Heart right ventricle (tissue), 16 donors: ENCODE measurements at regions not wholly inside any gene's neighbourhood (a gene's known extent, or its start where the extent isn't known, plus 50 kb on each side); places are given as distances from the start of the nearest gene placed in this dataset.
"Not testable (repeated sequence)": the region's sequence is repeated elsewhere in the genome, so short reads cannot be mapped to it uniquely, and the experiment has no call there.

ENCODE experiments used
- ATAC-seq, 8 donors: fragments of 200-7000 bp; cut with Tn5 transposase; one replicate each; pipeline ENCODE4 v1.9.1; 2020; ENCODE audit warnings: mild to moderate bottlenecking in 8 of 8, moderate library complexity in 8 of 8, moderate number of reproducible peaks in 1 of 8
- DNase-seq, 2 donors: peaks; one replicate each; pipeline ENCODE4 v3.0.0-alpha.2; 2020
- H3K27ac ChIP-seq, 10 donors: fragments of 200-600 bp; sonication (generic) in 2 of 10; one replicate each; pipeline versions ENCODE4 v1.5.0 to v1.8.0; 2020 to 2022; ENCODE audit warnings: mild to moderate bottlenecking in 3 of 10
- H3K27me3 ChIP-seq, 7 donors: fragments of 200-600 bp; one replicate each; pipeline ENCODE4 v1.8.0; 2021 to 2022; ENCODE audit warnings: mild to moderate bottlenecking in 2 of 7
- H3K36me3 ChIP-seq, 9 donors: fragments of 200-600 bp; sonication (generic) in 1 of 9; one replicate each; pipeline versions ENCODE4 v1.5.0 to v1.8.0; 2020 to 2022; ENCODE audit warnings: mild to moderate bottlenecking in 2 of 9
- H3K4me1 ChIP-seq, 9 donors: fragments of 200-600 bp; sonication (generic) in 1 of 9; one replicate each; pipeline versions ENCODE4 v1.5.0 to v1.8.0; 2020 to 2022; ENCODE audit warnings: mild to moderate bottlenecking in 4 of 9
- H3K4me3 ChIP-seq, 10 donors: fragments of 200-600 bp; sonication (generic) in 2 of 10; one replicate each; pipeline versions ENCODE4 v1.5.0 to v1.8.0; 2020 to 2022; ENCODE audit warnings: mild to moderate bottlenecking in 7 of 10, moderate library complexity in 2 of 10
- H3K9me3 ChIP-seq, 11 donors: fragments of 200-600 bp in 10 of 11; sonication (generic) in 2 of 11; one replicate each; pipeline versions ENCODE4 v1.5.0 to v1.8.0; 2013 to 2022; ENCODE audit warnings: mild to moderate bottlenecking in 2 of 11, control low read depth in 1 of 11, moderate library complexity in 1 of 11
- CTCF ChIP-seq, 9 donors: fragments of 200-600 bp; sonication (generic) in 2 of 9; IDR thresholded peaks; one replicate each; pipeline versions ENCODE4 v1.5.0 to v1.8.0; 2021 to 2022; ENCODE audit warnings: antibody characterized with exemption in 9 of 9, mild to moderate bottlenecking in 5 of 9, moderate library complexity in 1 of 9
- WGBS, 2 donors: extraction: QIAGEN DNeasy Blood & Tissue Kit; methylation state at CpG; one replicate each; pipeline ENCODE4 v1.1.7; 2013; ENCODE audit warnings: inconsistent platforms in 1 of 2; 5-methylcytosine and 5-hydroxymethylcytosine counted together
- intact Hi-C, 10 donors: fragments of 100-400 bp; cut with DNase I; formaldehyde crosslinking; loops; one replicate each; pipeline versions ENCODE4 v1.11.1 to v1.14.2; 2022
- donor health status: Arrhythmogenic right ventricular cardiomyopathy.
- donor health status: ischemic (EF 13 %, LVEDD 7.1; RV severe dilation, severe dysfunction).
- donor health status: healthy with polysubstance abuse.
- donor health status: DM: no; HTN: yes; CAD: no.
- donor health status: DM: no; HTN: no; CAD: no.
- donor health status: ischemic (EF 25% LVEDD 6.9; RV normal size, moderate dysfunction).
- donor health status: ischemic (EF 25% LVEDD 5.7; RV mildly dilated, moderate dysfunction).
- donor health status: healthy.
- donor health status: DM: yes; HTN: yes; CAD: no.
- donor health status: Ischemic cardiomyopathy.
- donor health status: ischemic (EF 35%, LVEDD 5.7; RV mildly dilated, moderate dysfunction).
- donor health status: nonischemic (EF 11% LVEDD 7.7; RV severe dilation, severe dysfunction).
- donor health status: DM: yes; HTN: yes; CAD: no.
- donor health status: PGD.
- donor health status: ischemic (EF 29% LVEDD 5.4; RV normal size, mild dysfunction).
- donor health status: nonischemic (EF 23%, LVEDD 6.1; RV moderate dilation, normal function).

GRCh38 chr10:81200801-81201200, 663.1 kb downstream of the SH2D4B start:
- TF ChIP-seq CTCF (IDR thresholded peaks at IDR 0.05) = no peak
- Histone ChIP-seq H3K9me3 (no peaks in the 10 kb centered on the region), H3K4me3 (no peak overlapping the region), H3K36me3 (no peaks in the 10 kb centered on the region), H3K27ac (no peak overlapping the region), H3K4me1 (no peaks in the 10 kb centered on the region), H3K27me3 (no peaks in the 10 kb centered on the region)
- DNase-seq (no peak), ATAC-seq (no peak)
- 80 to 86% methylated on average over 2 of the region's 2 CpGs for WGBS, 2 donors
- intact Hi-C loops = no loop called here

- H3K4me3 ChIP-seq, H3K9me3 ChIP-seq, intact Hi-C loops, H3K4me1 ChIP-seq, H3K27me3 ChIP-seq, ATAC-seq, H3K27ac ChIP-seq, H3K36me3 ChIP-seq, DNase-seq: not testable (repeated sequence)
- WGBS, 2 donors = 81 to 83% methylated on average over 5 of the region's 5 CpGs
Observed at GRCh38 chr10:81207359-81207758, 667.6 kb upstream of the NRG3 start.

- Histone ChIP-seq H3K9me3 (no peaks in the 10 kb centered on the region), H3K27me3 (no peaks in the 10 kb centered on the region), H3K4me1 (no peaks in the 10 kb centered on the region), H3K27ac (no peak overlapping the region), H3K4me3 (no peak overlapping the region), H3K36me3 (no peaks in the 10 kb centered on the region)
- intact Hi-C loops = no loop called here
- ATAC-seq = no peak
- 23 to 30% methylated on average over 1 of the region's 1 CpG for WGBS, 2 donors
- no peak for DNase-seq
- TF ChIP-seq CTCF (IDR thresholded peaks at IDR 0.05) = no peak
Observed at GRCh38 chr10:81213370-81213769, 661.6 kb upstream of the NRG3 start.

- Histone ChIP-seq H3K9me3 (no peaks in the 10 kb centered on the region), H3K4me3 (no peak overlapping the region), H3K36me3 (no peaks in the 10 kb centered on the region), H3K27me3 (no peaks in the 10 kb centered on the region), H3K4me1 (no peaks in the 10 kb centered on the region), H3K27ac (no peak overlapping the region)
- WGBS, 2 donors = 47 to 52% methylated on average over 3 of the region's 3 CpGs
- intact Hi-C loops = no loop called here
- DNase-seq (no peak), ATAC-seq (peak in 1 of 8 donors; percentile 59)
- no peak for TF ChIP-seq CTCF (IDR thresholded peaks at IDR 0.05)
Observed at GRCh38 chr10:81215498-81215897, 659.5 kb upstream of the NRG3 start.

- Histone ChIP-seq H3K9me3 (peaks cover 0 to 7% (median 0%) of the 10 kb centered on the region in 11 donors), H3K36me3 (no peaks in the 10 kb centered on the region), H3K4me3 (no peak overlapping the region), H3K4me1 (no peaks in the 10 kb centered on the region), H3K27ac (no peak overlapping the region), H3K27me3 (no peaks in the 10 kb centered on the region)
- 88 to 90% methylated on average over 5 of the region's 5 CpGs for WGBS, 2 donors
- no peak for TF ChIP-seq CTCF (IDR thresholded peaks at IDR 0.05)
- intact Hi-C loops = no loop called here
- ATAC-seq (no peak), DNase-seq (no peak)
Observed at GRCh38 chr10:81216949-81217348, 658.0 kb upstream of the NRG3 start.
